ENCODE measurements at regions not wholly inside any gene's neighbourhood (a gene's known extent, or its start where the extent isn't known, plus 50 kb on each side); places are given as distances from the start of the nearest gene placed in this dataset.

- Histone ChIP-seq H3K14ac (ENCODE audit: insufficient read depth, low read length) (no peak overlapping the region), H3K18ac (ENCODE audit: insufficient read length, low read depth, low read length) (no peak overlapping the region), H2AFZ (ENCODE audit: low read length) (no peak overlapping the region), H4K20me1 (ENCODE audit: control insufficient read depth, insufficient read depth, insufficient read length) (no peaks in the 10 kb centered on the region), H3K79me1 (ENCODE audit: insufficient read depth, low read depth, low read length, poor library complexity, severe bottlenecking) (no peaks in the 10 kb centered on the region), H3K79me2 (ENCODE audit: insufficient read depth, low read length) (no peaks in the 10 kb centered on the region), H2BK15ac (ENCODE audit: low read depth, low read length) (no peak overlapping the region), H2BK5ac (ENCODE audit: insufficient read length, low read length) (no peak overlapping the region), H3K9me3 (ENCODE audit: control insufficient read depth, low read depth, low read length) (peaks cover 7% of the 10 kb centered on the region), H4K8ac (replicated peaks; ENCODE audit: insufficient read length, low read depth, low read length) (no peak overlapping the region), H3K4me1 (ENCODE audit: insufficient read depth, low read length) (no peaks in the 10 kb centered on the region), H3K4ac (ENCODE audit: low read depth, low read length) (no peak overlapping the region), H3K27me3 (ENCODE audit: insufficient read depth, low read length) (no peaks in the 10 kb centered on the region), H3K23me2 (ENCODE audit: insufficient read length, low read depth, low read length, poor library complexity, severe bottlenecking) (no peaks in the 10 kb centered on the region), H4K5ac (ENCODE audit: insufficient read length, low read depth, low read length) (no peak overlapping the region), H3K27ac (ENCODE audit: insufficient read length, low read depth, low read length) (no peak overlapping the region), H2BK12ac (ENCODE audit: insufficient read length, low read depth, low read length) (no peak overlapping the region), H2BK120ac (ENCODE audit: low read depth, low read length, poor library complexity, severe bottlenecking) (no peak overlapping the region), H3K4me2 (ENCODE audit: insufficient read depth, insufficient read length, low read length) (no peak overlapping the region), H2AK5ac (ENCODE audit: insufficient read length, low read length) (no peak overlapping the region), H3K23ac (ENCODE audit: insufficient read length, low read depth, low read length) (no peak overlapping the region), H2BK20ac (ENCODE audit: low read depth, low read length, poor library complexity, severe bottlenecking) (no peak overlapping the region), H3T11ph (ENCODE audit: low read length) (no peak overlapping the region), H4K91ac (ENCODE audit: insufficient read length, low read depth, low read length) (no peak overlapping the region), H3K56ac (ENCODE audit: insufficient read length, low read depth, low read length) (no peak overlapping the region), H3K9ac (ENCODE audit: extremely low read depth, insufficient read length, low read length) (no peak overlapping the region)
- no peaks in the 10 kb centered on the region for H3K27me3 Mint-ChIP-seq (ENCODE audit: low read depth)
- H3K4me1 Mint-ChIP-seq: no peaks in the 10 kb centered on the region
- no peak overlapping the region for H3K4me3 Mint-ChIP-seq
- DNase-seq: no peak
- H3K9me3 Mint-ChIP-seq: peaks cover 15 to 16% of the 10 kb centered on the region in 2 experiments
- peaks cover 7 to 16% (median 14%) of the 10 kb centered on the region in 3 experiments; a peak in 6 of 7 replicates for H3K36me3 Mint-ChIP-seq (ENCODE audit: insufficient read depth in 1 of 3, low read depth in 3 of 3)
- TF ChIP-seq, protein P1, sequence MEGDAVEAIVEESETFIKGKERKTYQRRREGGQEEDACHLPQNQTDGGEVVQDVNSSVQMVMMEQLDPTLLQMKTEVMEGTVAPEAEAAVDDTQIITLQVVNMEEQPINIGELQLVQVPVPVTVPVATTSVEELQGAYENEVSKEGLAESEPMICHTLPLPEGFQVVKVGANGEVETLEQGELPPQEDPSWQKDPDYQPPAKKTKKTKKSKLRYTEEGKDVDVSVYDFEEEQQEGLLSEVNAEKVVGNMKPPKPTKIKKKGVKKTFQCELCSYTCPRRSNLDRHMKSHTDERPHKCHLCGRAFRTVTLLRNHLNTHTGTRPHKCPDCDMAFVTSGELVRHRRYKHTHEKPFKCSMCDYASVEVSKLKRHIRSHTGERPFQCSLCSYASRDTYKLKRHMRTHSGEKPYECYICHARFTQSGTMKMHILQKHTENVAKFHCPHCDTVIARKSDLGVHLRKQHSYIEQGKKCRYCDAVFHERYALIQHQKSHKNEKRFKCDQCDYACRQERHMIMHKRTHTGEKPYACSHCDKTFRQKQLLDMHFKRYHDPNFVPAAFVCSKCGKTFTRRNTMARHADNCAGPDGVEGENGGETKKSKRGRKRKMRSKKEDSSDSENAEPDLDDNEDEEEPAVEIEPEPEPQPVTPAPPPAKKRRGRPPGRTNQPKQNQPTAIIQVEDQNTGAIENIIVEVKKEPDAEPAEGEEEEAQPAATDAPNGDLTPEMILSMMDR (conservative IDR thresholded peaks at IDR 0.05): no peak
- no peak overlapping the region for H3K27ac Mint-ChIP-seq
- WGBS (ENCODE audit: extremely low coverage, insufficient read length, low lambda C conversion rate): no CpG with 5 or more reads among the region's 1 CpG
Measured at GRCh38 chr12:71295953-71296352, 138.2 kb upstream of the TSPAN8 start.
